H1 (cell line): ENCODE measurements at regions not wholly inside any gene's neighbourhood (a gene's known extent, or its start where the extent isn't known, plus 50 kb on each side); places are given as distances from the start of the nearest gene placed in this dataset.

ENCODE experiments used
- CTCF ChIA-PET: fragments of 300-600 bp; sonication (Branson Sonifier 250); formaldehyde crosslinking; loops from one replicate; lab custom pipeline; 2021; ENCODE audit not compliant: partially characterized antibody; lab: Charles Lee
- POLR2A ChIA-PET: fragments of 300-600 bp; sonication (Branson Sonifier 250); formaldehyde crosslinking; loops from one replicate; lab custom pipeline; 2021; ENCODE audit warnings: inconsistent platforms; ENCODE audit not compliant: partially characterized antibody; lab: Charles Lee
- DNase-seq, 2 experiments: peaks; one replicate each; pipeline versions ENCODE4 v3.0.0 to v3.0.0-alpha.2; 2010 to 2022; ENCODE audit warnings: low spot score in 2 of 2, low read depth in 1 of 2, mixed read lengths in 1 of 2
- FAIRE-seq: peaks from 2 replicates; lab custom pipeline; 2011; peaks lifted over from hg19 to GRCh38; lab: Jason Lieb, UNC
- H2AFZ ChIP-seq: 2 replicates; pipeline ENCODE4 v1.8.1; 2012; ENCODE audit warnings: low read length, inconsistent platforms
- H2AK5ac ChIP-seq: 2 replicates; pipeline ENCODE4 v1.6.1; 2013; ENCODE audit warnings: low read depth, low read length
- H2BK120ac ChIP-seq: replicated peaks from 2 replicates; pipeline ENCODE3; 2013; ENCODE audit warnings: low read depth, low read length, inconsistent platforms
- H2BK12ac ChIP-seq: 2 replicates; pipeline ENCODE4 v1.6.1; 2013; ENCODE audit warnings: low read depth, low read length
- H2BK15ac ChIP-seq: 2 replicates; pipeline ENCODE4 v1.6.1; 2013; ENCODE audit warnings: low read length
- H2BK20ac ChIP-seq: 2 replicates; pipeline ENCODE4 v1.6.1; 2013; ENCODE audit warnings: low read length
- H2BK5ac ChIP-seq: 2 replicates; pipeline ENCODE4 v1.6.1; 2013; ENCODE audit warnings: low read depth, low read length
- H3K14ac ChIP-seq: 2 replicates; pipeline ENCODE4 v1.6.1; 2013; ENCODE audit warnings: inconsistent platforms; ENCODE audit not compliant: insufficient read length
- H3K18ac ChIP-seq: 2 replicates; pipeline ENCODE4 v1.6.1; 2013; ENCODE audit warnings: low read length; ENCODE audit errors: extremely low read depth
- H3K23ac ChIP-seq: 2 replicates; pipeline ENCODE4 v1.6.1; 2013; ENCODE audit warnings: inconsistent platforms; ENCODE audit not compliant: insufficient read length
- H3K23me2 ChIP-seq: 2 replicates; pipeline ENCODE4 v1.6.1; 2013; ENCODE audit warnings: low read depth, low read length
- H3K27ac ChIP-seq: 2 replicates; pipeline ENCODE4 v1.6.1; 2011; ENCODE audit warnings: low read depth, low read length, inconsistent platforms
- H3K27me3 ChIP-seq, 4 experiments: replicated peaks in 1 of 4; 1 replicate in 1 of 4; 2 replicates in 3 of 4; pipeline versions ENCODE4 v1.6.1 to v1.8.1; 2011 to 2013; ENCODE audit warnings: low read length in 3 of 4, mild to moderate bottlenecking in 3 of 4, inconsistent platforms in 2 of 4, mixed read lengths in 2 of 4, moderate library complexity in 1 of 4; ENCODE audit not compliant: control insufficient read depth in 3 of 4, insufficient read depth in 3 of 4; ENCODE audit errors: extremely low read depth in 1 of 4
- H3K36me3 ChIP-seq, 4 experiments: 2 replicates each; pipeline versions ENCODE4 v1.6.1 to v1.8.1; 2011 to 2013; ENCODE audit warnings: mild to moderate bottlenecking in 4 of 4, low read length in 3 of 4, moderate library complexity in 2 of 4, control low read depth in 1 of 4, inconsistent platforms in 1 of 4; ENCODE audit not compliant: insufficient read depth in 4 of 4, control insufficient read depth in 2 of 4
- H3K4ac ChIP-seq: replicated peaks from 2 replicates; pipeline ENCODE3; 2013; ENCODE audit warnings: low read length, low read depth, mixed read lengths, inconsistent platforms; ENCODE audit not compliant: insufficient read length
- H3K4me1 ChIP-seq, 4 experiments: replicated peaks in 1 of 4; 1 replicate in 1 of 4; 2 replicates in 3 of 4; pipeline versions ENCODE4 v1.6.1 to v1.8.1; 2011 to 2013; ENCODE audit warnings: low read length in 3 of 4, inconsistent platforms in 2 of 4, mixed read lengths in 1 of 4; ENCODE audit not compliant: insufficient read depth in 4 of 4, control insufficient read depth in 3 of 4
- H3K4me2 ChIP-seq, 2 experiments: 2 replicates each; pipeline versions ENCODE4 v1.6.1 to v1.8.1; 2011 to 2013; ENCODE audit warnings: low read depth in 2 of 2, low read length in 2 of 2, control low read depth in 1 of 2, inconsistent platforms in 1 of 2, mild to moderate bottlenecking in 1 of 2; ENCODE audit not compliant: insufficient read depth in 1 of 2
- H3K4me3 ChIP-seq, 4 experiments: fragments of 200-600, 300-600 bp in 1 of 4; sonication (generic), shearing (Covaris generic), sonication (Bioruptor Twin) in 1 of 4; 2 replicates each; pipeline versions ENCODE4 v1.5.1 to v1.8.1; 2011 to 2016; ENCODE audit warnings: low read length in 4 of 4, low read depth in 3 of 4, control low read depth in 2 of 4, inconsistent platforms in 2 of 4, mild to moderate bottlenecking in 2 of 4, mixed read lengths in 1 of 4, moderate library complexity in 1 of 4; ENCODE audit not compliant: insufficient read depth in 2 of 4; ENCODE audit errors: extremely low read depth in 1 of 4
- H3K56ac ChIP-seq: replicated peaks from 2 replicates; pipeline ENCODE3; 2013; ENCODE audit warnings: low read depth, mild to moderate bottlenecking, mixed read lengths, low read length, inconsistent platforms; ENCODE audit not compliant: insufficient read length
- H3K79me1 ChIP-seq: 2 replicates; pipeline ENCODE4 v1.6.1; 2013; ENCODE audit warnings: low read depth, low read length, control low read depth
- H3K79me2 ChIP-seq, 2 experiments: 2 replicates each; pipeline versions ENCODE4 v1.6.1 to v1.8.1; 2012 to 2013; ENCODE audit warnings: low read length in 2 of 2, mild to moderate bottlenecking in 2 of 2, inconsistent platforms in 1 of 2; ENCODE audit not compliant: insufficient read depth in 2 of 2, control insufficient read depth in 1 of 2
- H3K9ac ChIP-seq, 4 experiments: replicated peaks in 1 of 4; 1 replicate in 1 of 4; 2 replicates in 3 of 4; pipeline versions ENCODE4 v1.6.1 to v1.8.1; 2011 to 2013; ENCODE audit warnings: low read depth in 3 of 4, low read length in 3 of 4, control low read depth in 2 of 4, mild to moderate bottlenecking in 2 of 4, moderate library complexity in 2 of 4, inconsistent platforms in 1 of 4; ENCODE audit errors: extremely low read depth in 1 of 4
- H3K9me3 ChIP-seq, 2 experiments: 2 replicates each; pipeline versions ENCODE4 v1.6.1 to v1.8.1; 2012 to 2013; ENCODE audit warnings: mild to moderate bottlenecking in 2 of 2, moderate library complexity in 2 of 2, control low read depth in 1 of 2, inconsistent platforms in 1 of 2, low read depth in 1 of 2, low read length in 1 of 2, mixed read lengths in 1 of 2; ENCODE audit not compliant: insufficient read depth in 2 of 2
- H4K20me1 ChIP-seq, 2 experiments: replicated peaks in 1 of 2; 2 replicates each; pipeline versions ENCODE3 to v1.8.1; 2011 to 2013; ENCODE audit warnings: inconsistent platforms in 2 of 2, low read length in 2 of 2, mild to moderate bottlenecking in 1 of 2; ENCODE audit not compliant: insufficient read depth in 2 of 2, control insufficient read depth in 1 of 2
- H4K5ac ChIP-seq: 2 replicates; pipeline ENCODE4 v1.6.1; 2013; ENCODE audit warnings: low read length, low read depth, mixed read lengths, inconsistent platforms; ENCODE audit not compliant: insufficient read length
- H4K8ac ChIP-seq: 2 replicates; pipeline ENCODE4 v1.8.0; 2013; ENCODE audit warnings: mild to moderate bottlenecking, moderate library complexity, low read length, inconsistent platforms; ENCODE audit not compliant: insufficient read depth; ENCODE audit errors: extremely low read depth
- H4K91ac ChIP-seq: replicated peaks from 2 replicates; pipeline ENCODE3; 2013; ENCODE audit warnings: low read length, mixed read lengths, inconsistent platforms; ENCODE audit not compliant: insufficient read length
- ASH2L ChIP-seq: fragments of 200-600, 300-600 bp; sonication (generic); IDR thresholded peaks from one replicate; pipeline ENCODE4 v1.7.1; 2017; ENCODE audit warnings: low read length
- GTF2F1 ChIP-seq: IDR thresholded peaks from 2 replicates; pipeline ENCODE4 v1.6.1; 2012; ENCODE audit warnings: low read depth, low read length, improper control_type of control experiment, borderline replicate concordance
- HDAC6 ChIP-seq: IDR thresholded peaks from one replicate; pipeline ENCODE4 v1.7.1; 2012; ENCODE audit warnings: low read depth, mild to moderate bottlenecking, inconsistent platforms, low read length, moderate library complexity
- JUN ChIP-seq: IDR thresholded peaks from 2 replicates; pipeline ENCODE4 v1.6.1; 2011; ENCODE audit warnings: low read depth, mild to moderate bottlenecking, improper control_type of control experiment, low read length
- JUND ChIP-seq: IDR thresholded peaks from 2 replicates; pipeline ENCODE4 v1.6.1; 2011; ENCODE audit warnings: mild to moderate bottlenecking, improper control_type of control experiment, low read length
- KDM1A ChIP-seq: fragments of 200-600, 300-600 bp; sonication (generic); IDR thresholded peaks from 2 replicates; pipeline ENCODE4 v1.7.1; 2016; ENCODE audit warnings: mild to moderate bottlenecking, low read length, borderline replicate concordance
- KDM5A ChIP-seq: fragments of 200-600 bp; IDR thresholded peaks from 2 replicates; pipeline ENCODE4 v1.7.1; 2012; ENCODE audit warnings: mild to moderate bottlenecking, low read length, inconsistent platforms, mixed read lengths
- POLR2A ChIP-seq, 2 experiments: IDR thresholded peaks; 1 replicate in 1 of 2; 2 replicates in 1 of 2; pipeline ENCODE4 v1.6.1; 2011; ENCODE audit warnings: low read depth in 2 of 2, low read length in 2 of 2, mild to moderate bottlenecking in 2 of 2; ENCODE audit errors: control extremely low read depth in 1 of 2
- POU5F1 ChIP-seq: IDR thresholded peaks from 2 replicates; pipeline ENCODE4 v1.6.1; 2011; ENCODE audit warnings: low read depth, mild to moderate bottlenecking, low read length, moderate library complexity
- RBBP5 ChIP-seq: IDR thresholded peaks from 2 replicates; pipeline ENCODE4 v1.7.1; 2012; ENCODE audit warnings: low read depth, mild to moderate bottlenecking, inconsistent platforms, low read length, moderate library complexity, borderline replicate concordance
- RNF2 ChIP-seq: fragments of 200-900, 300-1000 bp; sonication (generic); IDR thresholded peaks from 2 replicates; pipeline ENCODE4 v1.7.1; 2016; ENCODE audit warnings: borderline replicate concordance, low read depth, mild to moderate bottlenecking, antibody characterized with exemption, low read length; ENCODE audit not compliant: poor library complexity, severe bottlenecking; ENCODE audit errors: missing control alignments
- SRF ChIP-seq: IDR thresholded peaks from 2 replicates; pipeline ENCODE4 v1.6.1; 2011; ENCODE audit warnings: mild to moderate bottlenecking, low read depth, low read length, moderate library complexity
- TAF7 ChIP-seq: optimal IDR thresholded peaks from 2 replicates; pipeline ENCODE3; 2011; ENCODE audit warnings: low read depth, mild to moderate bottlenecking, inconsistent platforms, low read length, moderate library complexity, borderline replicate concordance
- YY1 ChIP-seq: IDR thresholded peaks from 2 replicates; pipeline ENCODE4 v1.6.1; 2011; ENCODE audit warnings: low read depth, mild to moderate bottlenecking, low read length
- ZNF274 ChIP-seq: IDR thresholded peaks from 2 replicates; pipeline ENCODE4 v1.7.0; 2012; ENCODE audit warnings: low read length, borderline replicate concordance; ENCODE audit errors: extremely low read depth
- WGBS, 2 experiments: shearing (Covaris generic) in 1 of 2; methylation state at CpG; one replicate each; pipeline versions ENCODE4 v1.1.6 to v1.1.7; 2013 to 2015; ENCODE audit warnings: low lambda C conversion rate in 2 of 2, mixed read lengths in 2 of 2, inconsistent platforms in 1 of 2, low coverage in 1 of 2, missing lambda C conversion rate in 1 of 2; ENCODE audit not compliant: insufficient replicate concordance in 2 of 2, insufficient coverage in 1 of 2, insufficient read length in 1 of 2; ENCODE audit errors: extremely low coverage in 1 of 2, missing lambda C conversion rate in 1 of 2; 5-methylcytosine and 5-hydroxymethylcytosine counted together

- Histone ChIP-seq H3K4me2 (no peak overlapping the region), H2BK20ac (no peak overlapping the region), H3K4ac (no peak overlapping the region), H3K79me2 (no peaks in the 10 kb centered on the region), H4K20me1 (no peaks in the 10 kb centered on the region), H2BK120ac (no peak overlapping the region), H3K9me3 (peaks cover 0 to 3% of the 10 kb centered on the region in 2 experiments; a peak in 2 of 4 replicates), H2AK5ac (no peak overlapping the region), H3K56ac (no peak overlapping the region), H4K91ac (no peak overlapping the region), H4K8ac (no peak overlapping the region), H4K5ac (no peak overlapping the region), H3K27ac (no peak overlapping the region), H3K23ac (no peak overlapping the region), H3K36me3 (no peaks in the 10 kb centered on the region), H3K4me3 (no peak overlapping the region), H3K9ac (no peak overlapping the region), H2AFZ (no peak overlapping the region), H2BK12ac (no peak overlapping the region), H3K23me2 (peaks cover 2% of the 10 kb centered on the region; the same call in 1 of the 2 replicates), H3K79me1 (no peaks in the 10 kb centered on the region), H2BK5ac (no peak overlapping the region), H3K18ac (no peak overlapping the region), H3K4me1 (peaks cover 4 to 13% (median 10%) of the 10 kb centered on the region in 4 experiments; a peak in 6 of 7 replicates), H2BK15ac (no peak overlapping the region), H3K14ac (no peak overlapping the region), H3K27me3 (no peaks in the 10 kb centered on the region)
- DNase-seq (no peak), FAIRE-seq (no peak)
- POLR2A ChIA-PET = no interaction called here
- CTCF ChIA-PET = interaction anchor here (0.6 to 1.4 kb wide), 2 partner anchors 13 to 96 kb away, joined by 3 to 4 read pairs; no protein-coding TSS in a partner anchor
- WGBS, 2 experiments = 87% methylated on average over 4 of the region's 9 CpGs; no CpG with 5 or more reads in 1 of the 2 experiments
- TF ChIP-seq SRF = no peak
- TF ChIP-seq YY1 = no peak
- TF ChIP-seq RNF2 = no peak
- TF ChIP-seq TAF7 = no peak
- TF ChIP-seq ZNF274 = no peak
- TF ChIP-seq JUND = no peak
- no peak for TF ChIP-seq HDAC6
- no peak for TF ChIP-seq RBBP5
- no peak for TF ChIP-seq KDM5A
- TF ChIP-seq GTF2F1 = no peak
- TF ChIP-seq JUN = no peak
- no peak for TF ChIP-seq ASH2L
- TF ChIP-seq POU5F1 = no peak
- TF ChIP-seq POLR2A (IDR thresholded peaks at IDR 0.05; ENCODE audit: control extremely low read depth in 1 of 2, low read depth in 2 of 2, low read length in 2 of 2) = no peak
- TF ChIP-seq KDM1A = no peak
Observed at GRCh38 chr14:76615331-76615730, 145.9 kb upstream of the VASH1 start.
